HL-60 (cell line): ENCODE measurements at regions not wholly inside any gene's neighbourhood (a gene's known extent, or its start where the extent isn't known, plus 50 kb on each side); places are given as distances from the start of the nearest gene placed in this dataset.

ENCODE experiments used
- CTCF ChIP-seq: IDR thresholded peaks from one replicate; pipeline ENCODE4 v1.5.1; 2011; ENCODE audit warnings: low read length, control low read depth, inconsistent platforms; ENCODE audit not compliant: insufficient read depth
- GABPA ChIP-seq: IDR thresholded peaks from 2 replicates; pipeline ENCODE4 v1.6.1; 2012; ENCODE audit warnings: low read depth
- POLR2AphosphoS5 ChIP-seq: IDR thresholded peaks from 2 replicates; pipeline ENCODE4 v1.6.1; 2012; ENCODE audit warnings: low read depth
- REST ChIP-seq: IDR thresholded peaks from 2 replicates; pipeline ENCODE4 v1.6.1; 2012; ENCODE audit warnings: low read depth; ENCODE audit not compliant: insufficient replicate concordance
- SPI1 ChIP-seq: IDR thresholded peaks from 2 replicates; pipeline ENCODE4 v1.6.1; 2012; ENCODE audit warnings: low read depth, mild to moderate bottlenecking, borderline replicate concordance

- TF ChIP-seq CTCF (no peak), POLR2AphosphoS5 (no peak), REST (no peak), GABPA (no peak), SPI1 (no peak)
These were observed 878.4 kb upstream of the NEGR1 start for GRCh38 chr1:73160759-73161158.
